ENCODE measurements at regions not wholly inside any gene's neighbourhood (a gene's known extent, or its start where the extent isn't known, plus 50 kb on each side); places are given as distances from the start of the nearest gene placed in this dataset.

GRCh38 chr6:44671333-44671732 is 283.8 kb downstream of the CDC5L start:
- in situ Hi-C loops (cut with HindIII; ENCODE audit: low sequenced_read_pairs): loop anchor here (25.0 kb wide), 2 partner anchors 416 to 1266 kb away; no protein-coding TSS in a partner anchor
- no peak for DNase-seq (ENCODE audit: low read depth)
- H3K4me3 ChIP-seq (ENCODE audit: low read depth, low read length): no peak overlapping the region
- TF ChIP-seq CTCF (IDR thresholded peaks at IDR 0.05; ENCODE audit: low read depth, low read length, missing control alignments): no peak

GRCh38 chr6:44672086-44672485 is 284.6 kb downstream of the CDC5L start:
- no peak for DNase-seq (ENCODE audit: low read depth)
- TF ChIP-seq CTCF (IDR thresholded peaks at IDR 0.05; ENCODE audit: low read depth, low read length, missing control alignments): no peak
- no peak overlapping the region for H3K4me3 ChIP-seq (ENCODE audit: low read depth, low read length)
- in situ Hi-C loops (cut with HindIII; ENCODE audit: low sequenced_read_pairs): loop anchor here (25.0 kb wide), 2 partner anchors 415 to 1265 kb away; no protein-coding TSS in a partner anchor

- TF ChIP-seq CTCF (IDR thresholded peaks at IDR 0.05; ENCODE audit: low read depth, low read length, missing control alignments): no peak
- in situ Hi-C loops (cut with HindIII; ENCODE audit: low sequenced_read_pairs): loop anchor here (25.0 kb wide), 2 partner anchors 414 to 1264 kb away; no protein-coding TSS in a partner anchor
- H3K4me3 ChIP-seq (ENCODE audit: low read depth, low read length): no peak overlapping the region
- no peak for DNase-seq (ENCODE audit: low read depth)
Observed at GRCh38 chr6:44672841-44673240, 285.3 kb downstream of the CDC5L start.

GRCh38 chr6:44674226-44675155 is 287.0 kb downstream of the CDC5L start:
- no peak overlapping the region for H3K4me3 ChIP-seq (ENCODE audit: low read depth, low read length)
- in situ Hi-C loops (cut with HindIII; ENCODE audit: low sequenced_read_pairs): loop anchor here (25.0 kb wide), 2 partner anchors 413 to 1263 kb away; no protein-coding TSS in a partner anchor
- DNase-seq (ENCODE audit: low read depth): no peak

GRCh38 chr6:44675449-44675848 is 287.9 kb downstream of the CDC5L start:
- no peak for DNase-seq (ENCODE audit: low read depth)
- in situ Hi-C loops (cut with HindIII; ENCODE audit: low sequenced_read_pairs): no loop called here
- no peak overlapping the region for H3K4me3 ChIP-seq (ENCODE audit: low read depth, low read length)
- TF ChIP-seq CTCF (IDR thresholded peaks at IDR 0.05; ENCODE audit: low read depth, low read length, missing control alignments): no peak

More at GRCh38 chr6:44674226-44675155, 287.0 kb downstream of the CDC5L start:
- TF ChIP-seq CTCF (IDR thresholded peaks at IDR 0.05; ENCODE audit: low read depth, low read length, missing control alignments): no peak

GRCh38 chr6:44676246-44676790 is 288.8 kb downstream of the CDC5L start:
- H3K4me3 ChIP-seq (ENCODE audit: low read depth, low read length): no peak overlapping the region
- DNase-seq (ENCODE audit: low read depth): no peak
- in situ Hi-C loops (cut with HindIII; ENCODE audit: low sequenced_read_pairs): no loop called here
- no peak for TF ChIP-seq CTCF (IDR thresholded peaks at IDR 0.05; ENCODE audit: low read depth, low read length, missing control alignments)
